HL-60 (cell line): ENCODE measurements at regions not wholly inside any gene's neighbourhood (a gene's known extent, or its start where the extent isn't known, plus 50 kb on each side); places are given as distances from the start of the nearest gene placed in this dataset.

Experiments used
- DNase-seq, 2 experiments: peaks; one replicate each; pipeline ENCODE4 v3.0.0-alpha.2; 2010 to 2020; ENCODE audit warnings: low read depth in 1 of 2, low spot score in 1 of 2
- H3K27ac ChIP-seq: fragments of 250-450 bp; sonication (Bioruptor Pico); replicated peaks from 2 replicates; pipeline ENCODE4 v1.5.1; 2020; ENCODE audit warnings: mild to moderate bottlenecking, moderate library complexity
- H3K27me3 ChIP-seq: fragments of 250-450 bp; sonication (Bioruptor Pico); 2 replicates; pipeline ENCODE4 v1.5.1; 2021; ENCODE audit warnings: mild to moderate bottlenecking, moderate library complexity; ENCODE audit not compliant: insufficient read depth, poor library complexity, severe bottlenecking
- H3K4me3 ChIP-seq: replicated peaks from 2 replicates; pipeline ENCODE4 v1.5.1; 2011; ENCODE audit warnings: mild to moderate bottlenecking, control low read depth, low read length; ENCODE audit not compliant: insufficient read depth
- CTCF ChIP-seq: IDR thresholded peaks from one replicate; pipeline ENCODE4 v1.5.1; 2011; ENCODE audit warnings: low read length, control low read depth, inconsistent platforms; ENCODE audit not compliant: insufficient read depth
- GABPA ChIP-seq: IDR thresholded peaks from 2 replicates; pipeline ENCODE4 v1.6.1; 2012; ENCODE audit warnings: low read depth
- POLR2AphosphoS5 ChIP-seq: IDR thresholded peaks from 2 replicates; pipeline ENCODE4 v1.6.1; 2012; ENCODE audit warnings: low read depth
- REST ChIP-seq: IDR thresholded peaks from 2 replicates; pipeline ENCODE4 v1.6.1; 2012; ENCODE audit warnings: low read depth; ENCODE audit not compliant: insufficient replicate concordance
- SPI1 ChIP-seq: IDR thresholded peaks from 2 replicates; pipeline ENCODE4 v1.6.1; 2012; ENCODE audit warnings: low read depth, mild to moderate bottlenecking, borderline replicate concordance

- no peak overlapping the region for H3K4me3 ChIP-seq
- TF ChIP-seq GABPA (no peak), REST (no peak)
- no peaks in the 10 kb centered on the region for H3K27me3 ChIP-seq
- no peak overlapping the region for H3K27ac ChIP-seq
- DNase-seq: no peak
These were observed 155.0 kb upstream of the CTTNBP2 start for GRCh38 chr7:118028226-118028625.

- Histone ChIP-seq H3K4me3 (no peak overlapping the region), H3K27ac (no peak overlapping the region), H3K27me3 (no peaks in the 10 kb centered on the region)
- no peak for DNase-seq
- TF ChIP-seq GABPA (no peak), SPI1 (no peak), REST (no peak), CTCF (no peak), POLR2AphosphoS5 (no peak)
These were observed 154.0 kb upstream of the LSM8 start for GRCh38 chr7:118029826-118030422.

- DNase-seq: no peak
- TF ChIP-seq SPI1: no peak
- TF ChIP-seq POLR2AphosphoS5: no peak
- no peak for TF ChIP-seq REST
- no peak for TF ChIP-seq GABPA
- TF ChIP-seq CTCF: no peak
- Histone ChIP-seq H3K4me3 (no peak overlapping the region), H3K27me3 (no peaks in the 10 kb centered on the region), H3K27ac (no peak overlapping the region)
These were observed 150.7 kb upstream of the LSM8 start for GRCh38 chr7:118033273-118033672.
